ENCODE measurements at regions not wholly inside any gene's neighbourhood (a gene's known extent, or its start where the extent isn't known, plus 50 kb on each side); places are given as distances from the start of the nearest gene placed in this dataset.
A peak's percentile ranks its signal among the peaks of the same experiment; 100 is the strongest.

- POLR2A ChIA-PET: interaction anchor here (0.6 kb wide), 1 partner anchor 295 kb away, joined by 3 read pairs; no protein-coding TSS in a partner anchor
- TF ChIP-seq, protein P1, sequence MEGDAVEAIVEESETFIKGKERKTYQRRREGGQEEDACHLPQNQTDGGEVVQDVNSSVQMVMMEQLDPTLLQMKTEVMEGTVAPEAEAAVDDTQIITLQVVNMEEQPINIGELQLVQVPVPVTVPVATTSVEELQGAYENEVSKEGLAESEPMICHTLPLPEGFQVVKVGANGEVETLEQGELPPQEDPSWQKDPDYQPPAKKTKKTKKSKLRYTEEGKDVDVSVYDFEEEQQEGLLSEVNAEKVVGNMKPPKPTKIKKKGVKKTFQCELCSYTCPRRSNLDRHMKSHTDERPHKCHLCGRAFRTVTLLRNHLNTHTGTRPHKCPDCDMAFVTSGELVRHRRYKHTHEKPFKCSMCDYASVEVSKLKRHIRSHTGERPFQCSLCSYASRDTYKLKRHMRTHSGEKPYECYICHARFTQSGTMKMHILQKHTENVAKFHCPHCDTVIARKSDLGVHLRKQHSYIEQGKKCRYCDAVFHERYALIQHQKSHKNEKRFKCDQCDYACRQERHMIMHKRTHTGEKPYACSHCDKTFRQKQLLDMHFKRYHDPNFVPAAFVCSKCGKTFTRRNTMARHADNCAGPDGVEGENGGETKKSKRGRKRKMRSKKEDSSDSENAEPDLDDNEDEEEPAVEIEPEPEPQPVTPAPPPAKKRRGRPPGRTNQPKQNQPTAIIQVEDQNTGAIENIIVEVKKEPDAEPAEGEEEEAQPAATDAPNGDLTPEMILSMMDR (IDR thresholded peaks at IDR 0.05; ENCODE audit: insufficient read depth, low read depth, low read length): peak; percentile 83
- no peak for DNase-seq (ENCODE audit: low read depth)
Observed at GRCh38 chr12:85575120-85576096, 260.8 kb downstream of the RASSF9 start.

GRCh38 chr12:85580562-85581168 is 255.5 kb downstream of the RASSF9 start:
- Histone ChIP-seq H3K4me3 (ENCODE audit: low read depth, low read length) (no peak overlapping the region), H3K27me3 (ENCODE audit: control insufficient read depth, insufficient read depth, low read length) (no peaks in the 10 kb centered on the region), H3K36me3 (ENCODE audit: control insufficient read depth, insufficient read depth, low read length) (no peaks in the 10 kb centered on the region)
- DNase-seq (ENCODE audit: low read depth): no peak
- CTCF ChIA-PET: interaction anchor here (1.2 to 1.3 kb wide), 2 partner anchors 23 to 286 kb away, joined by 3 to 7 read pairs; no protein-coding TSS in a partner anchor
- POLR2A ChIA-PET: no interaction called here
- TF ChIP-seq, protein P1 (IDR thresholded peaks at IDR 0.05; ENCODE audit: insufficient read depth, low read depth, low read length): no peak

More at GRCh38 chr12:85575120-85576096, 260.8 kb downstream of the RASSF9 start:
- H3K4me3 ChIP-seq (ENCODE audit: low read depth, low read length): no peak overlapping the region
- no peaks in the 10 kb centered on the region for H3K27me3 ChIP-seq (ENCODE audit: control insufficient read depth, insufficient read depth, low read length)
- H3K36me3 ChIP-seq (ENCODE audit: control insufficient read depth, insufficient read depth, low read length): no peaks in the 10 kb centered on the region
- CTCF ChIA-PET: interaction anchor here (0.6 to 4.9 kb wide), 17 partner anchors 8 to 294 kb away, joined by 3 to 51 read pairs (median 4); no protein-coding TSS in a partner anchor

DNA sequence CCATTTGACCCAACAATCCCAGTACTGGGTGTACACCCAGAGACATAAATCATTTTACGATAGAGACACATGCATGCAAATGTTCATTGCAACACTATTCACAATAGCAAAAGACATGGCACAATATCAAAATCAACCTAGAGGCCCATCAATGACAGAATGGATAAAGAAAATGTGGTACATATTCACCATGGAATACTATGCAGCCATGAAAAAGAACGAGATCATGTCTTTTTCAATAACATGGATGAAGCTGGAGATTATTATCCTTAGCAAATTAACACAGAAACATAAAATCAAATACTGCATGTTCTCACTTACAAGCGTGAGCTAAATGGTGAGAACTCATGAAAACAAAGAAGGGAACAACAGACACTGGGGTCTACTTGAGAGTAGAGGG is 249.1 kb downstream of the RASSF9 start:
- ChIA-PET CTCF (no interaction called here), POLR2A (no interaction called here)

GRCh38 chr12:85588221-85588620 is 248.0 kb downstream of the RASSF9 start:
- DNase-seq (ENCODE audit: low read depth): no peak
- ChIA-PET CTCF (interaction anchor here (0.6 to 1.0 kb wide), 2 partner anchors 10 to 65 kb away, joined by 3 read pairs; no protein-coding TSS in a partner anchor), POLR2A (no interaction called here)
- H3K27me3 ChIP-seq (ENCODE audit: control insufficient read depth, insufficient read depth, low read length): no peaks in the 10 kb centered on the region
- TF ChIP-seq, protein P1 (IDR thresholded peaks at IDR 0.05; ENCODE audit: insufficient read depth, low read depth, low read length): no peak
- H3K36me3 ChIP-seq (ENCODE audit: control insufficient read depth, insufficient read depth, low read length): no peaks in the 10 kb centered on the region
- no peak overlapping the region for H3K4me3 ChIP-seq (ENCODE audit: low read depth, low read length)

More for the DNA sequence above, 249.1 kb downstream of the RASSF9 start:
- no peaks in the 10 kb centered on the region for H3K36me3 ChIP-seq (ENCODE audit: control insufficient read depth, insufficient read depth, low read length)
- H3K27me3 ChIP-seq (ENCODE audit: control insufficient read depth, insufficient read depth, low read length): no peaks in the 10 kb centered on the region
- no peak overlapping the region for H3K4me3 ChIP-seq (ENCODE audit: low read depth, low read length)
- TF ChIP-seq, protein P1 (IDR thresholded peaks at IDR 0.05; ENCODE audit: insufficient read depth, low read depth, low read length): no peak
- DNase-seq (ENCODE audit: low read depth): no peak

DNA sequence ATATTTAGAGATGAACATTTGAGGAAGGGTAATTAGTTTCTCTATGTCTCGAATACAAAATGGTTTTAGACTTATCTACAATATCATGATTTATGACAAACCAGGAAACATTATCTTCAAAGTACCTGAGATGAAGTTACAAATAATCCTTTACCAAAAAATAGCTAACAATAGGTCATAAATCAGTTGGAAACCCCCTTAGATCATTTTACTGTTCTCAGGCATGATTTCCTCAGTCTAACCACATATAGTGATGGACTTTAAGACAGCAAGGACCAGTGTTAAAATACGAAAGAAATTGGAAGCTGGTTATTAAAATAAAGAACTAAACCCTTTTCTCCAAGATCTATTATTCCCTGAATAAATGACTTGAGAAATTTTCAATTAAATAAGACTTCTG is 235.4 kb downstream of the RASSF9 start:
- TF ChIP-seq, protein P1 (IDR thresholded peaks at IDR 0.05; ENCODE audit: insufficient read depth, low read depth, low read length): no peak
- H3K4me3 ChIP-seq (ENCODE audit: low read depth, low read length): no peak overlapping the region
- ChIA-PET CTCF (interaction anchor here (0.9 kb wide), 1 partner anchor 11 kb away, joined by 3 read pairs; no protein-coding TSS in a partner anchor), POLR2A (no interaction called here)
- DNase-seq (ENCODE audit: low read depth): no peak
- no peaks in the 10 kb centered on the region for H3K27me3 ChIP-seq (ENCODE audit: control insufficient read depth, insufficient read depth, low read length)
- no peaks in the 10 kb centered on the region for H3K36me3 ChIP-seq (ENCODE audit: control insufficient read depth, insufficient read depth, low read length)
